ENCODE measurements at regions not wholly inside any gene's neighbourhood (a gene's known extent, or its start where the extent isn't known, plus 50 kb on each side); places are given as distances from the start of the nearest gene placed in this dataset.

- TF ChIP-seq CTCF (IDR thresholded peaks at IDR 0.05) (no peak), POLR2A (IDR thresholded peaks at IDR 0.05) (no peak), EP300 (IDR thresholded peaks at IDR 0.05) (no peak)
These were observed 678.5 kb downstream of the USP25 start for GRCh38 chr21:16408280-16408679.
